ENCODE measurements at regions not wholly inside any gene's neighbourhood (a gene's known extent, or its start where the extent isn't known, plus 50 kb on each side); places are given as distances from the start of the nearest gene placed in this dataset.

GRCh38 chr5:10844016-10844415, 83.0 kb upstream of the DAP start:
- no peak for DNase-seq
- Histone ChIP-seq H3K27me3 (peaks cover 0 to 8% of the 10 kb centered on the region in 2 donors), H3K27ac (no peak overlapping the region), H3K4me3 (no peak overlapping the region), H3K9me3 (peaks cover 0 to 3% (median 0%) of the 10 kb centered on the region in 3 donors), H3K4me1 (no peaks in the 10 kb centered on the region), H3K36me3 (no peaks in the 10 kb centered on the region)
- intact Hi-C loops (cut with DNase I; ENCODE audit: low total_unique reads), result no loop called here
- no peak for TF ChIP-seq CTCF (IDR thresholded peaks at IDR 0.05)

- intact Hi-C loops (cut with DNase I; ENCODE audit: low total_unique reads), result no loop called here
- DNase-seq, result no peak
- no peak for TF ChIP-seq CTCF (IDR thresholded peaks at IDR 0.05)
- Histone ChIP-seq H3K27ac (no peak overlapping the region), H3K27me3 (peaks cover 0 to 8% of the 10 kb centered on the region in 2 donors), H3K36me3 (no peaks in the 10 kb centered on the region), H3K4me1 (no peaks in the 10 kb centered on the region), H3K4me3 (no peak overlapping the region), H3K9me3 (peaks cover 0 to 3% (median 0%) of the 10 kb centered on the region in 3 donors)
Measured at GRCh38 chr5:10842823-10843222, 81.8 kb upstream of the DAP start.

GRCh38 chr5:10839916-10840599, 79.0 kb upstream of the DAP start:
- Histone ChIP-seq H3K4me1 (no peaks in the 10 kb centered on the region), H3K36me3 (no peaks in the 10 kb centered on the region), H3K4me3 (no peak overlapping the region), H3K27me3 (peaks cover 0 to 8% of the 10 kb centered on the region in 2 donors), H3K27ac (no peak overlapping the region), H3K9me3 (peaks cover 0 to 3% (median 0%) of the 10 kb centered on the region in 3 donors)
- intact Hi-C loops (cut with DNase I; ENCODE audit: low total_unique reads), result no loop called here
- TF ChIP-seq CTCF (IDR thresholded peaks at IDR 0.05), result no peak
- no peak for DNase-seq

- H3K36me3 ChIP-seq, result no peaks in the 10 kb centered on the region
Measured at GRCh38 chr5:10839118-10839517, 78.1 kb upstream of the DAP start.

GRCh38 chr5:10838038-10838437, 77.0 kb upstream of the DAP start:
- no peak overlapping the region for H3K27ac ChIP-seq
- H3K9me3 ChIP-seq, result no peaks in the 10 kb centered on the region
- H3K4me3 ChIP-seq, result no peak overlapping the region
- DNase-seq, result no peak
- H3K27me3 ChIP-seq, result peaks cover 0 to 8% of the 10 kb centered on the region in 2 donors
- intact Hi-C loops (cut with DNase I; ENCODE audit: low total_unique reads), result no loop called here
- no peaks in the 10 kb centered on the region for H3K36me3 ChIP-seq
- TF ChIP-seq CTCF (IDR thresholded peaks at IDR 0.05), result no peak
- no peaks in the 10 kb centered on the region for H3K4me1 ChIP-seq

More at GRCh38 chr5:10839118-10839517, 78.1 kb upstream of the DAP start:
- Histone ChIP-seq H3K4me3 (no peak overlapping the region), H3K9me3 (peaks cover 0 to 3% (median 0%) of the 10 kb centered on the region in 3 donors), H3K27me3 (peaks cover 0 to 8% of the 10 kb centered on the region in 2 donors), H3K4me1 (no peaks in the 10 kb centered on the region), H3K27ac (no peak overlapping the region)
- intact Hi-C loops (cut with DNase I; ENCODE audit: low total_unique reads), result no loop called here
- DNase-seq, result no peak
- no peak for TF ChIP-seq CTCF (IDR thresholded peaks at IDR 0.05)

Data from tibial artery (tissue), 4 donors.